ENCODE measurements at regions not wholly inside any gene's neighbourhood (a gene's known extent, or its start where the extent isn't known, plus 50 kb on each side); places are given as distances from the start of the nearest gene placed in this dataset.

- no peak for TF ChIP-seq SIN3A (conservative IDR thresholded peaks at IDR 0.05 in 1 of 2, IDR thresholded peaks at IDR 0.05 in 1 of 2; ENCODE audit: low read depth in 1 of 2, low read length in 2 of 2)
- no peak for TF ChIP-seq CBX5 (IDR thresholded peaks at IDR 0.05; ENCODE audit: low read depth, low read length)
Observed at GRCh38 chr2:240323601-240324291, 111.7 kb upstream of the GPC1 start (continued).

Data from H1 (cell line).